GM12878 (cell line): ENCODE measurements at regions not wholly inside any gene's neighbourhood (a gene's known extent, or its start where the extent isn't known, plus 50 kb on each side); places are given as distances from the start of the nearest gene placed in this dataset.

ENCODE experiments used
- ATAC-seq: fragments of 200-7000 bp; cut with Tn5 transposase; 3 replicates; pipeline ENCODE4 v1.9.1; 2020; ENCODE audit warnings: mild to moderate bottlenecking, moderate library complexity
- BruUV-seq: library from RNA; stranded (reverse); fragments of 400-500 nt; replicated peaks from 2 replicates; lab custom pipeline; 2021; lab: Mats Ljungman, UMichigan
- CTCF ChIA-PET: fragments of 300-600 bp; sonication (Branson Sonifier 250); formaldehyde crosslinking; extraction: SDS; loops from one replicate; lab custom pipeline; 2021; ENCODE audit warnings: inconsistent platforms; lab: Yijun Ruan, JAX
- POLR2A ChIA-PET: fragments of 350-600 bp; formaldehyde crosslinking; extraction: SDS; loops from one replicate; lab custom pipeline; 2021; ENCODE audit warnings: inconsistent platforms; lab: Charles Lee
- RAD21 ChIA-PET: fragments of 300-600 bp; sonication (Branson Sonifier 250); formaldehyde crosslinking; loops from one replicate; lab custom pipeline; 2023; ENCODE audit warnings: antibody characterized with exemption; ENCODE audit not compliant: unreplicated experiment; lab: Charles Lee
- SMC1A ChIA-PET: fragments of 300-600 bp; sonication (Branson Sonifier 250); formaldehyde crosslinking; loops from one replicate; lab custom pipeline; 2023; ENCODE audit not compliant: unreplicated experiment, uncharacterized antibody; lab: Charles Lee
- DNase-seq: peaks from one replicate; pipeline ENCODE4 v3.0.0-alpha.2; 2011; ENCODE audit warnings: low read depth, low spot score
- FAIRE-seq: peaks from 3 replicates; lab custom pipeline; 2011; peaks lifted over from hg19 to GRCh38; lab: Jason Lieb, UNC
- H2AFZ ChIP-seq: 2 replicates; pipeline ENCODE4 v1.6.0; 2011; ENCODE audit warnings: low read depth, low read length, control low read depth; ENCODE audit not compliant: control insufficient read depth
- H3K27ac ChIP-seq: 2 replicates; pipeline ENCODE4 v1.5.1; 2011; ENCODE audit warnings: control low read depth; ENCODE audit not compliant: control insufficient read depth, insufficient read depth
- H3K27me3 ChIP-seq, 2 experiments: replicated peaks in 1 of 2; 2 replicates each; pipeline versions ENCODE4 v1.6.0 to v1.6.1; 2011; ENCODE audit warnings: low read length in 1 of 2; ENCODE audit not compliant: control insufficient read depth in 2 of 2, insufficient read depth in 2 of 2
- H3K36me3 ChIP-seq, 2 experiments: 2 replicates each; pipeline ENCODE4 v1.5.1; 2011; ENCODE audit warnings: low read length in 1 of 2; ENCODE audit not compliant: control insufficient read depth in 2 of 2, insufficient read depth in 2 of 2
- H3K4me1 ChIP-seq: 2 replicates; pipeline ENCODE4 v1.6.1; 2011; ENCODE audit warnings: mild to moderate bottlenecking, low read length, moderate library complexity, mixed read lengths; ENCODE audit not compliant: control insufficient read depth, insufficient read depth
- H3K4me2 ChIP-seq: 2 replicates; pipeline ENCODE4 v1.6.0; 2011; ENCODE audit warnings: control low read depth; ENCODE audit not compliant: control insufficient read depth, insufficient read depth
- H3K4me3 ChIP-seq: fragments of 200-600 bp; sonication (generic); 2 replicates; pipeline ENCODE4 v1.5.1; 2016
- H3K79me2 ChIP-seq: 2 replicates; pipeline ENCODE4 v1.6.0; 2011; ENCODE audit warnings: low read length; ENCODE audit not compliant: control insufficient read depth, insufficient read depth
- H3K9ac ChIP-seq: 2 replicates; pipeline ENCODE4 v1.8.0; 2011; ENCODE audit warnings: low read length, control low read depth, mixed read lengths; ENCODE audit not compliant: control insufficient read depth, insufficient read depth
- H3K9me3 ChIP-seq: replicated peaks from 3 replicates; pipeline ENCODE4 v1.5.1; 2011; ENCODE audit warnings: mild to moderate bottlenecking, low read length; ENCODE audit not compliant: control insufficient read depth, insufficient read depth
- H4K20me1 ChIP-seq: 2 replicates; pipeline ENCODE4 v1.6.0; 2011; ENCODE audit not compliant: control insufficient read depth, insufficient read depth
- BACH1 ChIP-seq: fragments of 450-650 bp; IDR thresholded peaks from 2 replicates; pipeline ENCODE4 v1.6.1; 2017; ENCODE audit warnings: mild to moderate bottlenecking, borderline replicate concordance
- CBX5 ChIP-seq: sonication (generic); IDR thresholded peaks from 2 replicates; pipeline ENCODE4 v1.6.1; 2016; ENCODE audit warnings: low read depth, moderate library complexity, mild to moderate bottlenecking, inconsistent platforms
- ESRRA ChIP-seq: IDR thresholded peaks from 2 replicates; pipeline ENCODE4 v1.6.1; 2012; ENCODE audit warnings: mild to moderate bottlenecking, low read length, improper control_type of control experiment
- LARP7 ChIP-seq: fragments of 450-650 bp; IDR thresholded peaks from 2 replicates; pipeline ENCODE4 v1.6.1; 2017; ENCODE audit warnings: mild to moderate bottlenecking
- MYB ChIP-seq: fragments of 150-350 bp; IDR thresholded peaks from 2 replicates; pipeline ENCODE4 v1.6.1; 2014; ENCODE audit warnings: mild to moderate bottlenecking, low read depth, low read length, borderline replicate concordance
- RCOR1 ChIP-seq: conservative IDR thresholded peaks from 2 replicates; pipeline ENCODE4 v1.6.1; 2012; ENCODE audit warnings: low read depth, low read length, improper control_type of control experiment
- SMARCA5 ChIP-seq: fragments of 450-650 bp; IDR thresholded peaks from 2 replicates; pipeline ENCODE4 v1.6.1; 2017; ENCODE audit warnings: mild to moderate bottlenecking
- SREBF1 ChIP-seq: IDR thresholded peaks from 2 replicates; pipeline ENCODE4 v1.6.1; 2012; ENCODE audit warnings: mild to moderate bottlenecking, low read length
- USF1 ChIP-seq: IDR thresholded peaks from 2 replicates; pipeline ENCODE4 v1.6.1; 2011; ENCODE audit warnings: borderline replicate concordance, low read depth, mild to moderate bottlenecking, moderate library complexity, mixed read lengths, low read length; ENCODE audit not compliant: insufficient read depth; ENCODE audit errors: extremely low read length
- ZNF217 ChIP-seq: fragments of 450-650 bp; IDR thresholded peaks from 2 replicates; pipeline ENCODE4 v1.6.1; 2017; ENCODE audit warnings: antibody characterized with exemption, mild to moderate bottlenecking
- WGBS: methylation state at CpG from one replicate; pipeline ENCODE4 v1.1.6; 2016; ENCODE audit warnings: low lambda C conversion rate; ENCODE audit not compliant: insufficient replicate concordance, insufficient coverage; ENCODE audit errors: missing lambda C conversion rate; 5-methylcytosine and 5-hydroxymethylcytosine counted together
- in situ Hi-C: fragments of 300-500 bp; cut with MboI; formaldehyde crosslinking; loops from 9 replicates; pipeline ENCODE4 v1.14.3; 2018; ENCODE audit warnings: mixed read lengths
- intact Hi-C: fragments of 100-400 bp; cut with micrococcal nuclease; formaldehyde crosslinking; loops from one replicate; pipeline ENCODE4 v1.14.2; 2022; ENCODE audit not compliant: unreplicated experiment
- TF ChIP-seq, protein P1 (sequence below): fragments of 450-650 bp; IDR thresholded peaks from 2 replicates; pipeline ENCODE4 v1.6.1; 2017; ENCODE audit warnings: borderline replicate concordance
- TF ChIP-seq, protein P2 (sequence below): IDR thresholded peaks from 2 replicates; pipeline ENCODE4 v1.6.1; 2012; ENCODE audit warnings: low read depth, low read length, improper control_type of control experiment

DNA sequence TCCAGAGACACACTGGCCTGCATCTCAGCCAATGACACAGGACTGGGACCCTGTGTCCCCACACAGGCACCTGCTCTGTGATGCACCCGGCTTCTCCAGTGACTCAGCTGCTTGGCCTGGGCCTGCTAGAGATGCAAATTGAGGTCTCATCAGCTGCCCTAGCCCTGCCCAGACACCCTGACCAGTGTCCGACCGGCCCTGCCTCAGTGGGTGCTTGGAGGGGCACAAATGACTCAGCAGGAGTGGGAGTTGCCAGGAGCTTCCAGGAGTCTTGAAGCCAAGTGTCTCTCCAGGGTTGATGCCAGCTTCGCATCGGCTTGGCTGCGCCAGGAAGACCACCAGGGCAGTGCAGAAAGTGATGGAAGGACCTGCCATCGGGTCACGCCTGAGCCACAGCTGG is 148.2 kb downstream of the ICE1 start:
- SMC1A ChIA-PET = interaction anchor here (0.6 kb wide), 2 partner anchors 12 to 1051 kb away, joined by 3 read pairs; no protein-coding TSS in a partner anchor
- Histone ChIP-seq H3K4me3 (no peak overlapping the region), H3K36me3 (no peaks in the 10 kb centered on the region), H3K27ac (no peak overlapping the region), H3K9ac (no peak overlapping the region), H2AFZ (no peak overlapping the region), H3K4me1 (no peaks in the 10 kb centered on the region), H3K27me3 (no peaks in the 10 kb centered on the region), H3K79me2 (no peaks in the 10 kb centered on the region), H3K4me2 (no peak overlapping the region), H3K9me3 (no peaks in the 10 kb centered on the region), H4K20me1 (no peaks in the 10 kb centered on the region)
- no TSS peak for BruUV-seq
- intact Hi-C loops (no loop called here), in situ Hi-C loops (no loop called here)
- WGBS = 68% methylated on average over 8 of the region's 8 CpGs
- ATAC-seq (no peak), FAIRE-seq (no peak), DNase-seq (no peak)
- CTCF ChIA-PET = no interaction called here
- POLR2A ChIA-PET = no interaction called here
- RAD21 ChIA-PET = no interaction called here
- TF ChIP-seq LARP7 = no peak
- no peak for TF ChIP-seq ZNF217
- TF ChIP-seq BACH1 = no peak
- no peak for TF ChIP-seq SREBF1
- TF ChIP-seq USF1 = no peak
- TF ChIP-seq RCOR1 = no peak
- TF ChIP-seq, protein P1, sequence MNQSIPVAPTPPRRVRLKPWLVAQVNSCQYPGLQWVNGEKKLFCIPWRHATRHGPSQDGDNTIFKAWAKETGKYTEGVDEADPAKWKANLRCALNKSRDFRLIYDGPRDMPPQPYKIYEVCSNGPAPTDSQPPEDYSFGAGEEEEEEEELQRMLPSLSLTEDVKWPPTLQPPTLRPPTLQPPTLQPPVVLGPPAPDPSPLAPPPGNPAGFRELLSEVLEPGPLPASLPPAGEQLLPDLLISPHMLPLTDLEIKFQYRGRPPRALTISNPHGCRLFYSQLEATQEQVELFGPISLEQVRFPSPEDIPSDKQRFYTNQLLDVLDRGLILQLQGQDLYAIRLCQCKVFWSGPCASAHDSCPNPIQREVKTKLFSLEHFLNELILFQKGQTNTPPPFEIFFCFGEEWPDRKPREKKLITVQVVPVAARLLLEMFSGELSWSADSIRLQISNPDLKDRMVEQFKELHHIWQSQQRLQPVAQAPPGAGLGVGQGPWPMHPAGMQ = no peak
- TF ChIP-seq SMARCA5 = no peak
- TF ChIP-seq, protein P2, sequence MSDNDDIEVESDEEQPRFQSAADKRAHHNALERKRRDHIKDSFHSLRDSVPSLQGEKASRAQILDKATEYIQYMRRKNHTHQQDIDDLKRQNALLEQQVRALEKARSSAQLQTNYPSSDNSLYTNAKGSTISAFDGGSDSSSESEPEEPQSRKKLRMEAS = no peak
- no peak for TF ChIP-seq MYB
- no peak for TF ChIP-seq ESRRA
- no peak for TF ChIP-seq CBX5
